Liver (tissue), 8 donors: ENCODE measurements at regions not wholly inside any gene's neighbourhood (a gene's known extent, or its start where the extent isn't known, plus 50 kb on each side); places are given as distances from the start of the nearest gene placed in this dataset.

Experiments used
- DNase-seq: peaks from one replicate; pipeline ENCODE4 v3.0.0-alpha.2; 2017; ENCODE audit warnings: low spot score
- H3K27ac ChIP-seq, 2 donors: one replicate each; pipeline ENCODE4 v1.7.0; 2013; ENCODE audit warnings: inconsistent platforms in 2 of 2, low read length in 2 of 2, control low read depth in 1 of 2, low read depth in 1 of 2, mild to moderate bottlenecking in 1 of 2
- H3K27me3 ChIP-seq, 4 donors: one replicate each; pipeline versions ENCODE4 v1.6.1 to v1.7.0; 2013; ENCODE audit warnings: low read length in 3 of 4, inconsistent platforms in 1 of 4, mild to moderate bottlenecking in 1 of 4, moderate library complexity in 1 of 4; ENCODE audit not compliant: control insufficient read depth in 4 of 4, insufficient read depth in 4 of 4
- H3K36me3 ChIP-seq, 4 donors: one replicate each; pipeline versions ENCODE4 v1.6.1 to v1.7.0; 2013; ENCODE audit warnings: low read length in 3 of 4, mild to moderate bottlenecking in 3 of 4, low read depth in 1 of 4, moderate library complexity in 1 of 4; ENCODE audit not compliant: control insufficient read depth in 4 of 4, insufficient read depth in 3 of 4
- H3K4me1 ChIP-seq, 4 donors: one replicate each; pipeline versions ENCODE4 v1.6.1 to v1.7.0; 2013; ENCODE audit warnings: low read length in 3 of 4, mild to moderate bottlenecking in 3 of 4, moderate library complexity in 1 of 4; ENCODE audit not compliant: control insufficient read depth in 4 of 4, insufficient read depth in 4 of 4
- H3K4me3 ChIP-seq, 3 donors: one replicate each; pipeline versions ENCODE4 v1.6.1 to v1.7.0; 2013; ENCODE audit warnings: low read length in 3 of 3, control low read depth in 1 of 3, low read depth in 1 of 3, mild to moderate bottlenecking in 1 of 3
- H3K9ac ChIP-seq, 2 donors: one replicate each; pipeline ENCODE4 v1.7.0; 2013; ENCODE audit warnings: low read length in 2 of 2, mild to moderate bottlenecking in 2 of 2, moderate library complexity in 2 of 2, control low read depth in 1 of 2, low read depth in 1 of 2
- H3K9me3 ChIP-seq, 4 donors: one replicate each; pipeline versions ENCODE4 v1.6.1 to v1.7.0; 2013; ENCODE audit warnings: low read length in 3 of 4; ENCODE audit not compliant: control insufficient read depth in 4 of 4
- ATF3 ChIP-seq: IDR thresholded peaks from 2 replicates; pipeline ENCODE4 v1.6.1; 2016; ENCODE audit warnings: antibody characterized with exemption
- FOXA2 ChIP-seq: IDR thresholded peaks from 2 replicates; pipeline ENCODE4 v1.6.1; 2016; ENCODE audit warnings: antibody characterized with exemption
- HNF4A ChIP-seq, 2 donors: conservative IDR thresholded peaks; 2 replicates each; pipeline ENCODE4 v1.6.1; 2016; ENCODE audit warnings: antibody characterized with exemption in 2 of 2, mild to moderate bottlenecking in 2 of 2
- HNF4G ChIP-seq: IDR thresholded peaks from 2 replicates; pipeline ENCODE4 v1.6.1; 2016; ENCODE audit warnings: antibody characterized with exemption
- JUND ChIP-seq, 2 donors: IDR thresholded peaks; 2 replicates each; pipeline ENCODE4 v1.6.1; 2016; ENCODE audit warnings: antibody characterized with exemption in 2 of 2
- NR2F2 ChIP-seq: IDR thresholded peaks from 2 replicates; pipeline ENCODE4 v1.6.1; 2016; ENCODE audit warnings: antibody characterized with exemption
- RXRA ChIP-seq, 2 donors: IDR thresholded peaks; 2 replicates each; pipeline ENCODE4 v1.6.1; 2017 to 2018; ENCODE audit warnings: antibody characterized with exemption in 2 of 2, mild to moderate bottlenecking in 1 of 2
- ZBTB33 ChIP-seq: IDR thresholded peaks from 2 replicates; pipeline ENCODE4 v1.6.1; 2016; ENCODE audit warnings: antibody characterized with exemption
- WGBS: extraction: QIAGEN DNeasy Blood & Tissue Kit; methylation state at CpG from one replicate; pipeline ENCODE4 v1.1.7; 2013; 5-methylcytosine and 5-hydroxymethylcytosine counted together
- TF ChIP-seq, protein P1 (sequence below): IDR thresholded peaks from 2 replicates; pipeline ENCODE4 v1.6.1; 2016; ENCODE audit warnings: antibody characterized with exemption, mild to moderate bottlenecking
- TF ChIP-seq, protein P2 (sequence below): fragments of 150-350 bp; IDR thresholded peaks from 2 replicates; pipeline ENCODE4 v1.5.1; 2017; ENCODE audit warnings: improper control_type of control experiment, low read depth, low read length; ENCODE audit not compliant: missing input control
- donor health status: healthy.
- donor health status: healthy.
- donor health status: healthy.
- donor health status: healthy.
- donor health status: healthy.

GRCh38 chr4:58456727-58457384 is 1346.7 kb upstream of the IGFBP7 start:
- 88% methylated on average over 26 of the region's 26 CpGs for WGBS
- no peaks in the 10 kb centered on the region for H3K27me3 ChIP-seq
- H3K27ac ChIP-seq: no peak overlapping the region
- no peak for TF ChIP-seq HNF4G
- no peak for TF ChIP-seq ZBTB33
- TF ChIP-seq, protein P1, sequence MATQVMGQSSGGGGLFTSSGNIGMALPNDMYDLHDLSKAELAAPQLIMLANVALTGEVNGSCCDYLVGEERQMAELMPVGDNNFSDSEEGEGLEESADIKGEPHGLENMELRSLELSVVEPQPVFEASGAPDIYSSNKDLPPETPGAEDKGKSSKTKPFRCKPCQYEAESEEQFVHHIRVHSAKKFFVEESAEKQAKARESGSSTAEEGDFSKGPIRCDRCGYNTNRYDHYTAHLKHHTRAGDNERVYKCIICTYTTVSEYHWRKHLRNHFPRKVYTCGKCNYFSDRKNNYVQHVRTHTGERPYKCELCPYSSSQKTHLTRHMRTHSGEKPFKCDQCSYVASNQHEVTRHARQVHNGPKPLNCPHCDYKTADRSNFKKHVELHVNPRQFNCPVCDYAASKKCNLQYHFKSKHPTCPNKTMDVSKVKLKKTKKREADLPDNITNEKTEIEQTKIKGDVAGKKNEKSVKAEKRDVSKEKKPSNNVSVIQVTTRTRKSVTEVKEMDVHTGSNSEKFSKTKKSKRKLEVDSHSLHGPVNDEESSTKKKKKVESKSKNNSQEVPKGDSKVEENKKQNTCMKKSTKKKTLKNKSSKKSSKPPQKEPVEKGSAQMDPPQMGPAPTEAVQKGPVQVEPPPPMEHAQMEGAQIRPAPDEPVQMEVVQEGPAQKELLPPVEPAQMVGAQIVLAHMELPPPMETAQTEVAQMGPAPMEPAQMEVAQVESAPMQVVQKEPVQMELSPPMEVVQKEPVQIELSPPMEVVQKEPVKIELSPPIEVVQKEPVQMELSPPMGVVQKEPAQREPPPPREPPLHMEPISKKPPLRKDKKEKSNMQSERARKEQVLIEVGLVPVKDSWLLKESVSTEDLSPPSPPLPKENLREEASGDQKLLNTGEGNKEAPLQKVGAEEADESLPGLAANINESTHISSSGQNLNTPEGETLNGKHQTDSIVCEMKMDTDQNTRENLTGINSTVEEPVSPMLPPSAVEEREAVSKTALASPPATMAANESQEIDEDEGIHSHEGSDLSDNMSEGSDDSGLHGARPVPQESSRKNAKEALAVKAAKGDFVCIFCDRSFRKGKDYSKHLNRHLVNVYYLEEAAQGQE: no peak
- TF ChIP-seq JUND (IDR thresholded peaks at IDR 0.05): no peak
- TF ChIP-seq FOXA2: no peak
- no peak overlapping the region for H3K9ac ChIP-seq
- no peaks in the 10 kb centered on the region for H3K36me3 ChIP-seq
- DNase-seq: no peak
- H3K4me1 ChIP-seq: no peaks in the 10 kb centered on the region
- H3K4me3 ChIP-seq: no peak overlapping the region
- H3K9me3 ChIP-seq: no peaks in the 10 kb centered on the region

DNA sequence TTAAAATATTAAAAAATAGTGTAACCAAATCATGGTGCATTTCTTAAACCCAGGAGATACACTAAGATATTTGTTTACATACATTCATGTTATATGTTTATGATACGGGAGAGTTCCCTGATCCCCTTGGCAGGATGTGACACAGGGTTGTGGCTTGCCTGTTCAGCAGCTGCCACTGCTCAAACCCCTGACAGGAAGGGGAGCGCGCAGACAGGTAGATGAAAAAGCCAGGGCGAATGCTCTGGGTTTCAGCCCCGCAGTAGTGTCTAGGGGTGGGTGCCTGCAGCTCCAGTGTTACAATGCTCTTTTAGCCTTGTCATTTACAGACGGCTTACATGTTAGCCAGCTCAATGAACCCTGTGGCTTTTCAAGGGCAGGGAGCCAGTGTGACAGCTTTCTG is 1343.8 kb upstream of the IGFBP7 start:
- Histone ChIP-seq H3K4me3 (no peak overlapping the region), H3K4me1 (no peaks in the 10 kb centered on the region), H3K36me3 (no peaks in the 10 kb centered on the region), H3K27me3 (peaks cover 0 to 2% (median 0%) of the 10 kb centered on the region in 4 donors), H3K27ac (no peak overlapping the region), H3K9me3 (no peaks in the 10 kb centered on the region), H3K9ac (no peak overlapping the region)
- no peak for DNase-seq
- TF ChIP-seq RXRA (IDR thresholded peaks at IDR 0.05) (no peak), NR2F2 (no peak), HNF4A (conservative IDR thresholded peaks at IDR 0.05) (no peak), ATF3 (no peak)
- TF ChIP-seq, protein P2, sequence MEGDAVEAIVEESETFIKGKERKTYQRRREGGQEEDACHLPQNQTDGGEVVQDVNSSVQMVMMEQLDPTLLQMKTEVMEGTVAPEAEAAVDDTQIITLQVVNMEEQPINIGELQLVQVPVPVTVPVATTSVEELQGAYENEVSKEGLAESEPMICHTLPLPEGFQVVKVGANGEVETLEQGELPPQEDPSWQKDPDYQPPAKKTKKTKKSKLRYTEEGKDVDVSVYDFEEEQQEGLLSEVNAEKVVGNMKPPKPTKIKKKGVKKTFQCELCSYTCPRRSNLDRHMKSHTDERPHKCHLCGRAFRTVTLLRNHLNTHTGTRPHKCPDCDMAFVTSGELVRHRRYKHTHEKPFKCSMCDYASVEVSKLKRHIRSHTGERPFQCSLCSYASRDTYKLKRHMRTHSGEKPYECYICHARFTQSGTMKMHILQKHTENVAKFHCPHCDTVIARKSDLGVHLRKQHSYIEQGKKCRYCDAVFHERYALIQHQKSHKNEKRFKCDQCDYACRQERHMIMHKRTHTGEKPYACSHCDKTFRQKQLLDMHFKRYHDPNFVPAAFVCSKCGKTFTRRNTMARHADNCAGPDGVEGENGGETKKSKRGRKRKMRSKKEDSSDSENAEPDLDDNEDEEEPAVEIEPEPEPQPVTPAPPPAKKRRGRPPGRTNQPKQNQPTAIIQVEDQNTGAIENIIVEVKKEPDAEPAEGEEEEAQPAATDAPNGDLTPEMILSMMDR: no peak
- TF ChIP-seq, protein P1: no peak
- WGBS: 73% methylated on average over 6 of the region's 6 CpGs
